ENCODE measurements at regions not wholly inside any gene's neighbourhood (a gene's known extent, or its start where the extent isn't known, plus 50 kb on each side); places are given as distances from the start of the nearest gene placed in this dataset.

DNA sequence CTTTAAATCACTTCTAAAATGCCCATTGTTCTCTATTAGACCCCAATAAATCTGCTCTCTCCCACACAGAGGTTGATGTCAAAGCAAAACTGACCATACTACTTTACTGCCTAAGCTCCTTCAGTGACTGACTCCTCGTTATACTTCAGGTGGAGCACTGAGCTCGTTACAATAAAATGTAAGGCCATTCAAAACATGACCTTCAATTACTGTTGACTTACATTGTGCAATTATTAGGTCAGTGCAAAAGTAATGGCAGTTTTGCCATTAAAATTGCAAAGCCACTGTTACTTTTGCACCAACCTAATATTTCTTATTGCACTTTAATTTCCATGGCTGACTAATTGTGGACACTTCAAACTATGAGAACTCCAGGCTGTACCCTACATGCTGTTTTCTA is 314.9 kb downstream of the MZT1 start:
- no peaks in the 10 kb centered on the region for H3F3A ChIP-seq (ENCODE audit: insufficient read depth, low read length, poor library complexity, severe bottlenecking)
- no peak for TF ChIP-seq EZH2 (IDR thresholded peaks at IDR 0.05; ENCODE audit: borderline replicate concordance, insufficient read depth, low read length, poor library complexity, severe bottlenecking)
- no peak for TF ChIP-seq EP300 (conservative IDR thresholded peaks at IDR 0.05; ENCODE audit: poor library complexity, severe bottlenecking)
- TF ChIP-seq, protein P1, sequence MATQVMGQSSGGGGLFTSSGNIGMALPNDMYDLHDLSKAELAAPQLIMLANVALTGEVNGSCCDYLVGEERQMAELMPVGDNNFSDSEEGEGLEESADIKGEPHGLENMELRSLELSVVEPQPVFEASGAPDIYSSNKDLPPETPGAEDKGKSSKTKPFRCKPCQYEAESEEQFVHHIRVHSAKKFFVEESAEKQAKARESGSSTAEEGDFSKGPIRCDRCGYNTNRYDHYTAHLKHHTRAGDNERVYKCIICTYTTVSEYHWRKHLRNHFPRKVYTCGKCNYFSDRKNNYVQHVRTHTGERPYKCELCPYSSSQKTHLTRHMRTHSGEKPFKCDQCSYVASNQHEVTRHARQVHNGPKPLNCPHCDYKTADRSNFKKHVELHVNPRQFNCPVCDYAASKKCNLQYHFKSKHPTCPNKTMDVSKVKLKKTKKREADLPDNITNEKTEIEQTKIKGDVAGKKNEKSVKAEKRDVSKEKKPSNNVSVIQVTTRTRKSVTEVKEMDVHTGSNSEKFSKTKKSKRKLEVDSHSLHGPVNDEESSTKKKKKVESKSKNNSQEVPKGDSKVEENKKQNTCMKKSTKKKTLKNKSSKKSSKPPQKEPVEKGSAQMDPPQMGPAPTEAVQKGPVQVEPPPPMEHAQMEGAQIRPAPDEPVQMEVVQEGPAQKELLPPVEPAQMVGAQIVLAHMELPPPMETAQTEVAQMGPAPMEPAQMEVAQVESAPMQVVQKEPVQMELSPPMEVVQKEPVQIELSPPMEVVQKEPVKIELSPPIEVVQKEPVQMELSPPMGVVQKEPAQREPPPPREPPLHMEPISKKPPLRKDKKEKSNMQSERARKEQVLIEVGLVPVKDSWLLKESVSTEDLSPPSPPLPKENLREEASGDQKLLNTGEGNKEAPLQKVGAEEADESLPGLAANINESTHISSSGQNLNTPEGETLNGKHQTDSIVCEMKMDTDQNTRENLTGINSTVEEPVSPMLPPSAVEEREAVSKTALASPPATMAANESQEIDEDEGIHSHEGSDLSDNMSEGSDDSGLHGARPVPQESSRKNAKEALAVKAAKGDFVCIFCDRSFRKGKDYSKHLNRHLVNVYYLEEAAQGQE (IDR thresholded peaks at IDR 0.05; ENCODE audit: borderline replicate concordance): no peak
- TF ChIP-seq TAF1 (IDR thresholded peaks at IDR 0.05; ENCODE audit: low read depth): no peak
- TF ChIP-seq MXI1 (conservative IDR thresholded peaks at IDR 0.05; ENCODE audit: poor library complexity, severe bottlenecking): no peak
- TF ChIP-seq SMC3 (conservative IDR thresholded peaks at IDR 0.05; ENCODE audit: poor library complexity): no peak
- no peak for TF ChIP-seq RAD21 (conservative IDR thresholded peaks at IDR 0.05)
- TF ChIP-seq POLR2AphosphoS5 (IDR thresholded peaks at IDR 0.05): no peak
- TF ChIP-seq, protein P2, sequence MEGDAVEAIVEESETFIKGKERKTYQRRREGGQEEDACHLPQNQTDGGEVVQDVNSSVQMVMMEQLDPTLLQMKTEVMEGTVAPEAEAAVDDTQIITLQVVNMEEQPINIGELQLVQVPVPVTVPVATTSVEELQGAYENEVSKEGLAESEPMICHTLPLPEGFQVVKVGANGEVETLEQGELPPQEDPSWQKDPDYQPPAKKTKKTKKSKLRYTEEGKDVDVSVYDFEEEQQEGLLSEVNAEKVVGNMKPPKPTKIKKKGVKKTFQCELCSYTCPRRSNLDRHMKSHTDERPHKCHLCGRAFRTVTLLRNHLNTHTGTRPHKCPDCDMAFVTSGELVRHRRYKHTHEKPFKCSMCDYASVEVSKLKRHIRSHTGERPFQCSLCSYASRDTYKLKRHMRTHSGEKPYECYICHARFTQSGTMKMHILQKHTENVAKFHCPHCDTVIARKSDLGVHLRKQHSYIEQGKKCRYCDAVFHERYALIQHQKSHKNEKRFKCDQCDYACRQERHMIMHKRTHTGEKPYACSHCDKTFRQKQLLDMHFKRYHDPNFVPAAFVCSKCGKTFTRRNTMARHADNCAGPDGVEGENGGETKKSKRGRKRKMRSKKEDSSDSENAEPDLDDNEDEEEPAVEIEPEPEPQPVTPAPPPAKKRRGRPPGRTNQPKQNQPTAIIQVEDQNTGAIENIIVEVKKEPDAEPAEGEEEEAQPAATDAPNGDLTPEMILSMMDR (IDR thresholded peaks at IDR 0.05; ENCODE audit: poor library complexity, severe bottlenecking): no peak
- no peaks in the 10 kb centered on the region for H3K9me2 ChIP-seq (ENCODE audit: insufficient read depth, low read length)
- H3K9ac ChIP-seq (ENCODE audit: low read length): no peak overlapping the region
- H3K27ac ChIP-seq (ENCODE audit: low read length): no peak overlapping the region
- H3K36me3 ChIP-seq (ENCODE audit: insufficient read depth, low read length): no peaks in the 10 kb centered on the region
- no peaks in the 10 kb centered on the region for H3K79me2 ChIP-seq (replicated peaks; ENCODE audit: insufficient read depth, low read length)
- no peak overlapping the region for H3K4me2 ChIP-seq (ENCODE audit: low read length)
- no peak overlapping the region for H2AFZ ChIP-seq (ENCODE audit: low read depth, low read length)
- H3K27me3 ChIP-seq (ENCODE audit: insufficient read depth, low read depth, low read length): no peaks in the 10 kb centered on the region
- no peaks in the 10 kb centered on the region for H3K9me3 ChIP-seq (ENCODE audit: low read length)
- H4K20me1 ChIP-seq (ENCODE audit: insufficient read depth): no peaks in the 10 kb centered on the region
- H3K4me3 ChIP-seq (ENCODE audit: low read length): no peak overlapping the region

DNA sequence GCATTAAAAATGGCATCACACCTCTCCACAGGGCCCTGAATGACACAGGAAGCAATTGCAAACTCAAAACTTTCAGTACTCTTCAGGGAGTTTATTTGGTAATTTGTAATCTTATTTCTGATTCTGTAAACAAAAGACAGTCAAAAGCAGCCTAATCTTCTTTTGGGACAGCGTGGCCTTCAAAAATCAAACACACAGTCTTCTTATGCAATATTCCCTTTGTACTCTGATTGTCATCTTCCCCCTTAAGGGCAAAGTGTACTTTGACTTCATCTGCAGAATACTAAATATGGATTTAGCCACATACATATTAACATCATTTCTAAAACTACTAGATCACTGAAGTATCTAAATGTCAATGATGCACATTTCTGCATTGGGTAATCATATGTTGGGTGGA is 322.0 kb downstream of the MZT1 start:
- H2AFZ ChIP-seq (ENCODE audit: low read depth, low read length): no peak overlapping the region
- H3K27ac ChIP-seq (ENCODE audit: low read length): no peak overlapping the region
- H3K36me3 ChIP-seq (ENCODE audit: insufficient read depth, low read length): no peaks in the 10 kb centered on the region
- H3K9ac ChIP-seq (ENCODE audit: low read length): no peak overlapping the region
- no peaks in the 10 kb centered on the region for H3K79me2 ChIP-seq (replicated peaks; ENCODE audit: insufficient read depth, low read length)
- H3K4me3 ChIP-seq (ENCODE audit: low read length): no peak overlapping the region
- H3K9me3 ChIP-seq (ENCODE audit: low read length): no peaks in the 10 kb centered on the region
- H3F3A ChIP-seq (ENCODE audit: insufficient read depth, low read length, poor library complexity, severe bottlenecking): no peaks in the 10 kb centered on the region
- no peaks in the 10 kb centered on the region for H3K27me3 ChIP-seq (ENCODE audit: insufficient read depth, low read depth, low read length)
- H3K4me2 ChIP-seq (ENCODE audit: low read length): no peak overlapping the region
- TF ChIP-seq EZH2 (IDR thresholded peaks at IDR 0.05; ENCODE audit: borderline replicate concordance, insufficient read depth, low read length, poor library complexity, severe bottlenecking): no peak
- no peak for TF ChIP-seq MXI1 (conservative IDR thresholded peaks at IDR 0.05; ENCODE audit: poor library complexity, severe bottlenecking)
- TF ChIP-seq, protein P1 (IDR thresholded peaks at IDR 0.05; ENCODE audit: borderline replicate concordance): no peak
- no peaks in the 10 kb centered on the region for H3K9me2 ChIP-seq (ENCODE audit: insufficient read depth, low read length)
- H4K20me1 ChIP-seq (ENCODE audit: insufficient read depth): no peaks in the 10 kb centered on the region

All from neural cell (in vitro differentiated cells).